ENCODE measurements at regions not wholly inside any gene's neighbourhood (a gene's known extent, or its start where the extent isn't known, plus 50 kb on each side); places are given as distances from the start of the nearest gene placed in this dataset.

DNA sequence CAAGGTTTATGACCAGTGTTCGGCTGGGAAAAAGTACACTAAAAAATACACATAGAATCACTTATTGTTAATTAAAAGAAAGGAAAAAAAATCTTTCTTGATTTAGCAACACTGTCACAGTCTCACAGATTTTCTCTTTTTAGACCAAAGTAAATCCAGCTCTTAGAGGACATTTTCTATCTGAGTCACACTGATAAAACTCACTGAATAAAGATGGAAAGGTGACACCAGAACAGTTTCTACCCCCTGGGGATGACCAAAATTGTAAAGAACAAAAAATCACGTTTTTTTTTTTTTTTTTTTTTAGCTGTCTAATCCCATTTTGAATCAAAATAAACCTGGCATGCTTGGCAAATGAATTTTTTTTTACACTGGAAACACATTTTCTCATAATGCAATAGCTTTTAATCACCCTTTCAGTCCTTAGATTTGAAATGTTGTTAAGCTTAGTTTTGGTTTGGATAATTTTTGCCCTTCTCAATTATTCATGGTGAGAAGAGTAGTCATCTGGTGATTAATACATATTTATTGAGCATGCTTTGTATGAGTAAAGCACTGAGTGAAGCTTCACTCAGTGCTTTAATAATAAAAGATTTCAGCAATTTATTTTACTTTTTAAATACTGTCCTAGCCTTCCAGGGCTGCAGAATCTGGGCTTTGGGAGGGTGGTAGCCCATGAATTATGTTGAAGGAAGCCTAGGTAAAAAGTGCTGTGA is 886.3 kb downstream of the SLC4A3 start:
- TF ChIP-seq, protein P1, sequence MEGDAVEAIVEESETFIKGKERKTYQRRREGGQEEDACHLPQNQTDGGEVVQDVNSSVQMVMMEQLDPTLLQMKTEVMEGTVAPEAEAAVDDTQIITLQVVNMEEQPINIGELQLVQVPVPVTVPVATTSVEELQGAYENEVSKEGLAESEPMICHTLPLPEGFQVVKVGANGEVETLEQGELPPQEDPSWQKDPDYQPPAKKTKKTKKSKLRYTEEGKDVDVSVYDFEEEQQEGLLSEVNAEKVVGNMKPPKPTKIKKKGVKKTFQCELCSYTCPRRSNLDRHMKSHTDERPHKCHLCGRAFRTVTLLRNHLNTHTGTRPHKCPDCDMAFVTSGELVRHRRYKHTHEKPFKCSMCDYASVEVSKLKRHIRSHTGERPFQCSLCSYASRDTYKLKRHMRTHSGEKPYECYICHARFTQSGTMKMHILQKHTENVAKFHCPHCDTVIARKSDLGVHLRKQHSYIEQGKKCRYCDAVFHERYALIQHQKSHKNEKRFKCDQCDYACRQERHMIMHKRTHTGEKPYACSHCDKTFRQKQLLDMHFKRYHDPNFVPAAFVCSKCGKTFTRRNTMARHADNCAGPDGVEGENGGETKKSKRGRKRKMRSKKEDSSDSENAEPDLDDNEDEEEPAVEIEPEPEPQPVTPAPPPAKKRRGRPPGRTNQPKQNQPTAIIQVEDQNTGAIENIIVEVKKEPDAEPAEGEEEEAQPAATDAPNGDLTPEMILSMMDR (IDR thresholded peaks at IDR 0.05) = no peak
- no peak for TF ChIP-seq POLR2A (IDR thresholded peaks at IDR 0.05)

All from body of pancreas (tissue), 4 donors.